ENCODE measurements at regions not wholly inside any gene's neighbourhood (a gene's known extent, or its start where the extent isn't known, plus 50 kb on each side); places are given as distances from the start of the nearest gene placed in this dataset.
"Not testable (repeated sequence)": the region's sequence is repeated elsewhere in the genome, so short reads cannot be mapped to it uniquely, and the experiment has no call there.

GRCh38 chr3:39558775-39559306 lies 91.4 kb downstream of the MOBP start:
- DNase-seq = no peak

- DNase-seq = no peak
Observed at GRCh38 chr3:39559543-39559942, 92.1 kb downstream of the MOBP start.

GRCh38 chr3:39568508-39568907 lies 101.0 kb downstream of the MOBP start:
- DNase-seq = no peak

GRCh38 chr3:39569095-39569494 lies 101.6 kb downstream of the MOBP start:
- no peak for DNase-seq

GRCh38 chr3:39573392-39573791 lies 105.9 kb downstream of the MOBP start:
- no peak for DNase-seq

GRCh38 chr3:39577541-39577940 lies 110.1 kb downstream of the MOBP start:
- DNase-seq = no peak

GRCh38 chr3:39586215-39586614 lies 118.7 kb downstream of the MOBP start:
- DNase-seq = not testable (repeated sequence)

- DNase-seq = no peak
Observed at GRCh38 chr3:39587113-39587512, 119.6 kb downstream of the MOBP start.

GRCh38 chr3:39590806-39591205 lies 123.3 kb downstream of the MOBP start:
- DNase-seq = no peak

- DNase-seq = no peak
Observed at GRCh38 chr3:39592311-39593050, 125.0 kb downstream of the MOBP start.

GRCh38 chr3:39593341-39593740 lies 125.9 kb downstream of the MOBP start:
- DNase-seq = no peak

GRCh38 chr3:39601241-39601640 lies 133.8 kb downstream of the MOBP start:
- no peak for DNase-seq

- DNase-seq = no peak
Observed at GRCh38 chr3:39605837-39606236, 138.4 kb downstream of the MOBP start.

GRCh38 chr3:39626198-39626597 lies 158.7 kb downstream of the MOBP start:
- no peak for DNase-seq

- no peak for DNase-seq
Observed at GRCh38 chr3:39631136-39631535, 163.7 kb downstream of the MOBP start.

GRCh38 chr3:39637807-39638206 lies 170.3 kb downstream of the MOBP start:
- DNase-seq = no peak

GRCh38 chr3:39638301-39638700 lies 170.8 kb downstream of the MOBP start:
- no peak for DNase-seq

- DNase-seq = no peak
Observed at GRCh38 chr3:39639344-39640236, 169.8 kb upstream of the MYRIP start.

GRCh38 chr3:39641274-39641673 lies 168.1 kb upstream of the MYRIP start:
- no peak for DNase-seq

- DNase-seq = no peak
Observed at GRCh38 chr3:39644176-39644575, 165.2 kb upstream of the MYRIP start.

- not testable (repeated sequence) for DNase-seq
Observed at GRCh38 chr3:39651256-39651655, 158.2 kb upstream of the MYRIP start.

GRCh38 chr3:39651993-39652739 lies 157.2 kb upstream of the MYRIP start:
- peak; percentile 72 for DNase-seq

- DNase-seq = not testable (repeated sequence)
Observed at GRCh38 chr3:39655718-39656117, 153.7 kb upstream of the MYRIP start.

All from NCI-H524 treated with DMSO at 0.1 percent for 48 hours (cell line).